ENCODE measurements at regions not wholly inside any gene's neighbourhood (a gene's known extent, or its start where the extent isn't known, plus 50 kb on each side); places are given as distances from the start of the nearest gene placed in this dataset.

- ATAC-seq: no peak
- in situ Hi-C loops (cut with MboI): no loop called here
- H3K79me2 ChIP-seq (ENCODE audit: control insufficient read depth, insufficient read depth, low read length): no peaks in the 10 kb centered on the region
- H3K27ac ChIP-seq (ENCODE audit: extremely low read depth, low read depth, low read length): no peak overlapping the region
- intact Hi-C loops (cut with micrococcal nuclease): no loop called here
- DNase-seq (ENCODE audit: extremely low read depth in 1 of 4, low spot score in 3 of 4): no peak
- no peaks in the 10 kb centered on the region for H3K27me3 ChIP-seq (ENCODE audit: control insufficient read depth in 2 of 2, insufficient read depth in 2 of 2, low read length in 2 of 2)
- no peaks in the 10 kb centered on the region for H3K9me1 ChIP-seq (ENCODE audit: control insufficient read depth, insufficient read depth, low read length)
- H3K4me1 ChIP-seq (replicated peaks in 1 of 2; ENCODE audit: control insufficient read depth in 2 of 2, insufficient read depth in 2 of 2, low read length in 2 of 2): no peaks in the 10 kb centered on the region
- WGBS (ENCODE audit: insufficient coverage, low coverage, missing lambda C conversion rate): 0% methylated on average over 5 of the region's 5 CpGs
- no peak overlapping the region for H3K9ac ChIP-seq (ENCODE audit: insufficient read depth in 1 of 2, low read depth in 2 of 2, low read length in 2 of 2)
- no peak overlapping the region for H3K4me2 ChIP-seq (ENCODE audit: insufficient read depth, low read length)
- TF ChIP-seq ASH1L (IDR thresholded peaks at IDR 0.05; ENCODE audit: borderline replicate concordance, low read depth, partially characterized antibody) (no peak), ZNF224 (CRISPR knock-in tag; IDR thresholded peaks at IDR 0.05) (no peak), SIN3B (IDR thresholded peaks at IDR 0.05; ENCODE audit: low read depth) (no peak), NEUROD1 (IDR thresholded peaks at IDR 0.05; ENCODE audit: borderline replicate concordance, low read depth, low read length, partially characterized antibody) (no peak), CHCHD3 (CRISPR knock-in tag; IDR thresholded peaks at IDR 0.05) (no peak), ARID4B (CRISPR knock-in tag; IDR thresholded peaks at IDR 0.05) (no peak), PRDM10 (IDR thresholded peaks at IDR 0.05; ENCODE audit: partially characterized antibody) (no peak), ZNF512 (tag; IDR thresholded peaks at IDR 0.05) (no peak), POLR2B (IDR thresholded peaks at IDR 0.05; ENCODE audit: low read depth, partially characterized antibody) (no peak), CBFA2T2 (conservative IDR thresholded peaks at IDR 0.05) (no peak), TAF9B (IDR thresholded peaks at IDR 0.05; ENCODE audit: partially characterized antibody) (no peak)
- H3K36me3 ChIP-seq (ENCODE audit: control insufficient read depth, insufficient read depth, low read length): no peaks in the 10 kb centered on the region
- H3K4me3 ChIP-seq: no peak overlapping the region
- H2AFZ ChIP-seq (ENCODE audit: low read depth, low read length): no peak overlapping the region
- FAIRE-seq: no peak
- POLR2A ChIA-PET: no interaction called here
- no peaks in the 10 kb centered on the region for H3K9me3 ChIP-seq (replicated peaks; ENCODE audit: control insufficient read depth, insufficient read depth, low read depth, low read length)
- H4K20me1 ChIP-seq (replicated peaks; ENCODE audit: control insufficient read depth, insufficient read depth, low read length): no peaks in the 10 kb centered on the region
- CTCF ChIA-PET (ENCODE audit: low intra/inter-chr PET ratio): no interaction called here
- no TSS peak for BruUV-seq (replicated peaks)
These were observed 83.9 kb upstream of the SYNDIG1 start for GRCh38 chr20:24385547-24385946.

Data from K562 (cell line).